Peyer's patch (tissue), 4 donors: ENCODE measurements at regions not wholly inside any gene's neighbourhood (a gene's known extent, or its start where the extent isn't known, plus 50 kb on each side); places are given as distances from the start of the nearest gene placed in this dataset.

Source experiments
- DNase-seq, 3 donors: peaks; one replicate each; pipeline ENCODE4 v3.0.0-alpha.2; 2017 to 2019
- H3K27ac ChIP-seq, 4 donors: fragments of 200-600 bp; sonication (generic); one replicate each; pipeline ENCODE4 v1.5.1; 2016 to 2019
- H3K27me3 ChIP-seq, 2 donors: fragments of 200-600 bp; sonication (generic); one replicate each; pipeline ENCODE4 v1.5.1; 2019
- H3K36me3 ChIP-seq, 3 donors: fragments of 200-600 bp; sonication (generic); one replicate each; pipeline ENCODE4 v1.5.1; 2016 to 2019
- H3K4me1 ChIP-seq, 4 donors: fragments of 200-600 bp; sonication (generic); one replicate each; pipeline ENCODE4 v1.5.1; 2016 to 2019
- H3K4me3 ChIP-seq, 4 donors: fragments of 200-600 bp; sonication (generic); 1 replicate in 3 of 4; 2 replicates in 1 of 4; pipeline ENCODE4 v1.5.1; 2016 to 2019; ENCODE audit warnings: mild to moderate bottlenecking in 1 of 4
- H3K9me3 ChIP-seq, 4 donors: fragments of 200-600 bp; sonication (generic); one replicate each; pipeline ENCODE4 v1.5.1; 2016 to 2019; ENCODE audit warnings: mild to moderate bottlenecking in 1 of 4
- POLR2A ChIP-seq, 2 donors: fragments of 450-650 bp; IDR thresholded peaks; one replicate each; pipeline ENCODE4 v1.5.1; 2017; ENCODE audit warnings: antibody characterized with exemption in 2 of 2, mild to moderate bottlenecking in 2 of 2, moderate library complexity in 2 of 2
- TF ChIP-seq, protein P1 (sequence below), 6 experiments: fragments of 450-650 bp in 4 of 6; fragments of 200-600 bp in 2 of 6; sonication (generic) in 1 of 6; IDR thresholded peaks; one replicate each; pipeline ENCODE4 v1.5.1; 2017 to 2019; ENCODE audit warnings: antibody characterized with exemption in 6 of 6, mild to moderate bottlenecking in 3 of 6, moderate library complexity in 1 of 6

DNA sequence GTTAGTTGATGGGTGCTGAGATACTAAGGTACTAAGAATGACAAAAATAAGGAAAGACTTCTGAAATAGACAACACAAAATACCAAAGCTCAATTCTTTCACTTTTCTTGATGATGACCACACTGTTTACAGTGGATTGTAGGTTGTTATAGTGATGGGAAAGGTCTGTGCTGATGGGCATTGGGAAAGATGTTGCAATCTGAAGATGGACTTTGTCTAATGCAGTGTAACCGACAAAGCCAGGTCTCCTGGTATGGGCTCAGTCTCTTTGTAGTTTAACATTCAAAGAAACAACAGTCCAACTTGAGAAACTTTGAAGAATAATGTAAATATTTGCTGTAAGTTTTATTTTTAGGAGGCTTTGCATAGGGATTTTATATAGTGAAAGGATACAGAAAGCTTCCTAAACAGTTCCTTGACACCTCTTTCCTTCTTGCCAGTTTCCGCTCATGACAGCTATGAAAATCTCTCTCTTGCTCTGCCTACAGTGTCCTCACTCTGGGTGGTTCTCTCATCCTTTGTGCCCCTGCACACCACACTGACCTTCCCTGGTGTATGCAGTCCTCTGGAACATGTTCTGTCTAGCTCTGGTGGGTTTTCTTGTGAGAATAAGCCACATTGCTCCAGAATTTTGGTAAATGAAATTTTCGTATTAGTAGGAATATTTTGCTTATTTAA, 172.2 kb downstream of the KCNRG start:
- no peak for DNase-seq
- TF ChIP-seq POLR2A (IDR thresholded peaks at IDR 0.05) = no peak
- TF ChIP-seq, protein P1, sequence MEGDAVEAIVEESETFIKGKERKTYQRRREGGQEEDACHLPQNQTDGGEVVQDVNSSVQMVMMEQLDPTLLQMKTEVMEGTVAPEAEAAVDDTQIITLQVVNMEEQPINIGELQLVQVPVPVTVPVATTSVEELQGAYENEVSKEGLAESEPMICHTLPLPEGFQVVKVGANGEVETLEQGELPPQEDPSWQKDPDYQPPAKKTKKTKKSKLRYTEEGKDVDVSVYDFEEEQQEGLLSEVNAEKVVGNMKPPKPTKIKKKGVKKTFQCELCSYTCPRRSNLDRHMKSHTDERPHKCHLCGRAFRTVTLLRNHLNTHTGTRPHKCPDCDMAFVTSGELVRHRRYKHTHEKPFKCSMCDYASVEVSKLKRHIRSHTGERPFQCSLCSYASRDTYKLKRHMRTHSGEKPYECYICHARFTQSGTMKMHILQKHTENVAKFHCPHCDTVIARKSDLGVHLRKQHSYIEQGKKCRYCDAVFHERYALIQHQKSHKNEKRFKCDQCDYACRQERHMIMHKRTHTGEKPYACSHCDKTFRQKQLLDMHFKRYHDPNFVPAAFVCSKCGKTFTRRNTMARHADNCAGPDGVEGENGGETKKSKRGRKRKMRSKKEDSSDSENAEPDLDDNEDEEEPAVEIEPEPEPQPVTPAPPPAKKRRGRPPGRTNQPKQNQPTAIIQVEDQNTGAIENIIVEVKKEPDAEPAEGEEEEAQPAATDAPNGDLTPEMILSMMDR (IDR thresholded peaks at IDR 0.05) = no peak

DNA sequence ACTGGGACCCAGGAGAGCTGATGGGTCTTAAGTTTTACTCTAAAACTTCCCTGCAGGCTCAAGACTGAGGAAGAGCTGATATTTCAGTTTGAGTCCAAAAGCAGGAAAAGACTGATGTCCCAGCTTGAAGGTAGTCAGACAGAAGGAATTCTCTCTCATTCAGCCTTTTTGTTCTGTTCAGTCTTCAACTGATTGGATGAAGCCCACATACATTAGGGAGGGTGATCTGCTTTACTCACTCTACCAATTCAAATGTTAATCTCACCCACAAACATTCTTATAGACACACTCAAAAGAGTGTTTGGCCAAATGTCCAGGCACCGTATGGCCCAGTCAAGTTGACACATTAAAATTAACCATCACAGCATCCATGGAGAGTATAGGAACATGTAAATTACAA, 173.5 kb downstream of the KCNRG start:
- H3K36me3 ChIP-seq = no peaks in the 10 kb centered on the region
- no peak overlapping the region for H3K27ac ChIP-seq
- no peaks in the 10 kb centered on the region for H3K9me3 ChIP-seq
- H3K4me1 ChIP-seq = no peaks in the 10 kb centered on the region
- no peak overlapping the region for H3K4me3 ChIP-seq
- TF ChIP-seq POLR2A (IDR thresholded peaks at IDR 0.05) = no peak
- TF ChIP-seq, protein P1 (IDR thresholded peaks at IDR 0.05) = no peak
- no peaks in the 10 kb centered on the region for H3K27me3 ChIP-seq
- no peak for DNase-seq

More for the DNA sequence above, 172.2 kb downstream of the KCNRG start:
- H3K4me1 ChIP-seq = no peaks in the 10 kb centered on the region
- no peaks in the 10 kb centered on the region for H3K36me3 ChIP-seq
- H3K4me3 ChIP-seq = no peak overlapping the region
- no peaks in the 10 kb centered on the region for H3K27me3 ChIP-seq
- no peak overlapping the region for H3K27ac ChIP-seq
- H3K9me3 ChIP-seq = no peaks in the 10 kb centered on the region

DNA sequence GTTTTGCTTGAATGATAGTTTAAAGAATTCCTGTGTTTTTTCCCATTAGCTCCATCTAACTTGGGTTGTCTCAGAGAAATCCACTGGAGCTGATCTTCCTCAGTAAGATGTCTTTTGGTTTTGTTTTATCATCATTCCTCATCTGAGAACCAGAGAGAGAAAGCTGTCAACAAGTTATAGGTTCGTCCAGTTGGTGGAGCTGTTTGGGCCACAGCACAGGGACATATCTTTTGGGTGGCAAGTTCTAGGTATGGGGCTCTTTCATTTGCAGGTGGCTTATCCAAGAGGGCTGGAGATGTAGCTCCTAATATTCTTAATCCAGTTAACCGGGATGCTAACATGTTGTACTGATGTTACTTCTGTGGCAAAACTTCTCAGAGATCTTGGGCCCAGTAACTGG, 174.2 kb downstream of the KCNRG start:
- no peak for DNase-seq
- Histone ChIP-seq H3K27ac (no peak overlapping the region), H3K4me1 (no peaks in the 10 kb centered on the region), H3K9me3 (no peaks in the 10 kb centered on the region), H3K4me3 (no peak overlapping the region), H3K36me3 (no peaks in the 10 kb centered on the region), H3K27me3 (no peaks in the 10 kb centered on the region)
- TF ChIP-seq, protein P1 (IDR thresholded peaks at IDR 0.05) = no peak
- TF ChIP-seq POLR2A (IDR thresholded peaks at IDR 0.05) = no peak

DNA sequence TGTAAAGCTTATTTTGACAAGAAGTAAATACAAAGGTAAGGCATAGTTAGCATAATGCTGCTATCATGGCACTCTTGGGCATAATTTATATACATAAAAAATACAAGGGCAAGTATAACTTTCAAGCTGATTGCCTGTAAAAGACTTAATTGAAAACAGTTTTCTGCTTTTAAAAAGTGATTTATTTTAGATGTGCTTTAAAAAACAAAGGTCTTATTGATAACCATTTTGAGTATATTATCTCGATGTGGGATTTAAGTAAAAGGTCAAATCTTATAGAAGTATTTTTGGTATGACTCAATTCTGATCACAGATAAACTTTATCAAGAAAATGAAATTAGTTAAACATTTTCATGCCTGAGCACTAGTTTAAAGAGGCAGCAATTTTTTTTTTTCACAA, 175.8 kb downstream of the KCNRG start:
- TF ChIP-seq, protein P1 (IDR thresholded peaks at IDR 0.05) = no peak
- no peak for TF ChIP-seq POLR2A (IDR thresholded peaks at IDR 0.05)
- H3K27me3 ChIP-seq = no peaks in the 10 kb centered on the region
- no peaks in the 10 kb centered on the region for H3K9me3 ChIP-seq
- H3K4me3 ChIP-seq = no peak overlapping the region
- H3K27ac ChIP-seq = no peak overlapping the region
- H3K4me1 ChIP-seq = no peaks in the 10 kb centered on the region
- no peaks in the 10 kb centered on the region for H3K36me3 ChIP-seq
- DNase-seq = no peak

DNA sequence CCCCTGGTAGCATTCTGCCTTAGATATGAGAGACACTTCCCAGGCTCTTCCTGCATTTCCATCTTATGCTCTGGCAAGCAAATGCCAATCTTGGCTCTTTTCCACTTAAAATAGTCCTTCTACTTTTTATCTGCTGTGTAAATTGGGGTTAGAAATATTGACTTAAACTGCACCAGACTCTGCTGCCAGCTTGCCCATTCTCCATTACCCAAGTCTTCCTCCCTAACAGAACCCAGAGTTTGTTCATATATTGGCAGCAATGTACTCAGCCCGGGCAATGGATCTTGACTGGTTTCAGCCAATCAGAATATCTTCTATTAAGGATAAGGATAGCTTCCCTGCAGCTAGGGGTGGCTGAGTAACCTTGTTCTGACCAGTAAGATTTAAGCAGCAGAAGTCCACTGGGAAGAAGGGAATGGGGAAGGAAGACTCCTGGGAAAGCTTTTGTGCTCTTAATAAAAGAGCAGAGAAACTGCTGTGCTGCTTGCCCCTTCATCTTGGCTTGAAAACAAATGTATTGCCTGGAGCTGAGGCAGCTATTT, 177.1 kb downstream of the KCNRG start:
- no peak overlapping the region for H3K4me3 ChIP-seq
- H3K4me1 ChIP-seq = no peaks in the 10 kb centered on the region
- TF ChIP-seq, protein P1 (IDR thresholded peaks at IDR 0.05) = no peak
- no peak for TF ChIP-seq POLR2A (IDR thresholded peaks at IDR 0.05)
- DNase-seq = no peak
- no peaks in the 10 kb centered on the region for H3K36me3 ChIP-seq
- H3K27ac ChIP-seq = no peak overlapping the region
- no peaks in the 10 kb centered on the region for H3K27me3 ChIP-seq
- H3K9me3 ChIP-seq = no peaks in the 10 kb centered on the region
